Glomerular endothelial cell (primary cell): ENCODE measurements at regions not wholly inside any gene's neighbourhood (a gene's known extent, or its start where the extent isn't known, plus 50 kb on each side); places are given as distances from the start of the nearest gene placed in this dataset.
"Not testable (repeated sequence)": the region's sequence is repeated elsewhere in the genome, so short reads cannot be mapped to it uniquely, and the experiment has no call there.

ENCODE experiments used
- DNase-seq: peaks from one replicate; pipeline ENCODE4 v3.0.0-alpha.2; 2011; ENCODE audit warnings: low read depth, low spot score; ENCODE audit errors: extremely low read depth

- DNase-seq, result no peak
These were observed 114.9 kb upstream of the SLCO6A1 start for GRCh38 chr5:102613661-102614060.

GRCh38 chr5:102617191-102618187, 118.7 kb upstream of the SLCO6A1 start:
- DNase-seq, result no peak

GRCh38 chr5:102622262-102622661, 123.5 kb upstream of the SLCO6A1 start:
- no peak for DNase-seq

- DNase-seq, result no peak
These were observed 124.7 kb upstream of the SLCO6A1 start for GRCh38 chr5:102623329-102624065.

- no peak for DNase-seq
These were observed 125.6 kb upstream of the SLCO6A1 start for GRCh38 chr5:102624405-102624804.

GRCh38 chr5:102625468-102625867, 126.7 kb upstream of the SLCO6A1 start:
- DNase-seq, result no peak

- no peak for DNase-seq
These were observed 127.1 kb upstream of the SLCO6A1 start for GRCh38 chr5:102625928-102626327.

- no peak for DNase-seq
These were observed 127.8 kb upstream of the PAM start for GRCh38 chr5:102627315-102627714.

- DNase-seq, result no peak
These were observed 126.5 kb upstream of the PAM start for GRCh38 chr5:102628441-102629175.

GRCh38 chr5:102629827-102630605, 125.1 kb upstream of the PAM start:
- no peak for DNase-seq

- not testable (repeated sequence) for DNase-seq
These were observed 119.7 kb upstream of the PAM start for GRCh38 chr5:102635399-102635798.

GRCh38 chr5:102638316-102638715, 116.8 kb upstream of the PAM start:
- no peak for DNase-seq

- no peak for DNase-seq
These were observed 116.0 kb upstream of the PAM start for GRCh38 chr5:102638912-102639652.

GRCh38 chr5:102649731-102650130, 105.4 kb upstream of the PAM start:
- DNase-seq, result no peak

- no peak for DNase-seq
These were observed 103.6 kb upstream of the PAM start for GRCh38 chr5:102651466-102651865.

GRCh38 chr5:102654559-102655349, 100.4 kb upstream of the PAM start:
- DNase-seq, result no peak

GRCh38 chr5:102659151-102659550, 96.0 kb upstream of the PAM start:
- no peak for DNase-seq

GRCh38 chr5:102660111-102660510, 95.0 kb upstream of the PAM start:
- no peak for DNase-seq
